SK-N-SH treated with all-trans-retinoic acid at 6 μM for 48 hours (cell line): ENCODE measurements at regions not wholly inside any gene's neighbourhood (a gene's known extent, or its start where the extent isn't known, plus 50 kb on each side); places are given as distances from the start of the nearest gene placed in this dataset.

Experiments used
- ATAC-seq: fragments of 200-7000 bp; cut with Tn5 transposase; 3 replicates; pipeline ENCODE4 v1.9.1; 2020; ENCODE audit warnings: mild to moderate bottlenecking, moderate library complexity
- ARNTL ChIP-seq: fragments of 450-650 bp; formaldehyde crosslinking; IDR thresholded peaks from 2 replicates; pipeline ENCODE4 v1.5.0; 2020; ENCODE audit warnings: low read depth, mild to moderate bottlenecking, moderate library complexity, borderline replicate concordance
- BACH2 ChIP-seq: fragments of 250-450 bp; sonication (Bioruptor Pico); IDR thresholded peaks from 2 replicates; pipeline ENCODE4 v1.9.0; 2021; ENCODE audit warnings: mild to moderate bottlenecking, borderline replicate concordance
- CREB5 ChIP-seq: fragments of 250-450 bp; sonication (Bioruptor Pico); IDR thresholded peaks from 2 replicates; pipeline ENCODE4 v1.5.1; 2020; ENCODE audit warnings: low read depth, mild to moderate bottlenecking, moderate library complexity
- CSDC2 ChIP-seq: fragments of 250-450 bp; sonication (Bioruptor Pico); IDR thresholded peaks from 2 replicates; pipeline ENCODE4 v1.5.0; 2020; ENCODE audit warnings: mild to moderate bottlenecking, moderate library complexity
- CSRNP3 ChIP-seq: fragments of 250-450 bp; sonication (Bioruptor Pico); IDR thresholded peaks from 2 replicates; pipeline ENCODE4 v1.5.1; 2021; ENCODE audit warnings: mild to moderate bottlenecking, moderate library complexity
- ESRRG ChIP-seq: fragments of 250-450 bp; sonication (Bioruptor Pico); IDR thresholded peaks from 2 replicates; pipeline ENCODE4 v1.6.1; 2021; ENCODE audit warnings: mild to moderate bottlenecking
- GLIS3 ChIP-seq: fragments of 250-450 bp; sonication (Bioruptor Pico); IDR thresholded peaks from 2 replicates; pipeline ENCODE4 v1.5.0; 2020; ENCODE audit warnings: mild to moderate bottlenecking, moderate library complexity
- ISL1 ChIP-seq: fragments of 250-450 bp; sonication (Bioruptor Pico); IDR thresholded peaks from 2 replicates; pipeline ENCODE4 v2.1.2; 2022; ENCODE audit warnings: mild to moderate bottlenecking, moderate library complexity
- OSR1 ChIP-seq: fragments of 250-450 bp; sonication (Bioruptor Pico); IDR thresholded peaks from 2 replicates; pipeline ENCODE4 v1.8.0; 2022; ENCODE audit warnings: moderate library complexity, mild to moderate bottlenecking, inconsistent platforms
- PATZ1 ChIP-seq: fragments of 250-450 bp; sonication (Bioruptor Pico); IDR thresholded peaks from 2 replicates; pipeline ENCODE4 v1.8.0; 2020; ENCODE audit warnings: mild to moderate bottlenecking, moderate library complexity, borderline replicate concordance
- POU6F1 ChIP-seq: fragments of 250-450 bp; sonication (Bioruptor Pico); IDR thresholded peaks from 2 replicates; pipeline ENCODE4 v1.8.0; 2021; ENCODE audit warnings: low read depth, mild to moderate bottlenecking, moderate library complexity, borderline replicate concordance
- PPARA ChIP-seq: fragments of 250-450 bp; sonication (Bioruptor Pico); IDR thresholded peaks from 2 replicates; pipeline ENCODE4 v1.5.0; 2020; ENCODE audit warnings: mild to moderate bottlenecking, borderline replicate concordance
- RARB ChIP-seq: fragments of 250-450 bp; sonication (Bioruptor Pico); IDR thresholded peaks from 2 replicates; pipeline ENCODE4 v1.8.0; 2021; ENCODE audit warnings: mild to moderate bottlenecking, moderate library complexity
- SNAI2 ChIP-seq: fragments of 250-450 bp; sonication (Bioruptor Pico); IDR thresholded peaks from 2 replicates; pipeline ENCODE4 v1.5.0; 2020; ENCODE audit warnings: mild to moderate bottlenecking, moderate library complexity
- TCF4 ChIP-seq: fragments of 250-450 bp; sonication (Bioruptor Pico); IDR thresholded peaks from 2 replicates; pipeline ENCODE4 v1.8.0; 2021; ENCODE audit warnings: mild to moderate bottlenecking, moderate library complexity, borderline replicate concordance
- TOX ChIP-seq: fragments of 250-450 bp; sonication (Bioruptor Pico); IDR thresholded peaks from 2 replicates; pipeline ENCODE4 v1.8.0; 2021; ENCODE audit warnings: mild to moderate bottlenecking, moderate library complexity, borderline replicate concordance
- ZC3H10 ChIP-seq: fragments of 250-450 bp; sonication (Bioruptor Pico); IDR thresholded peaks from 2 replicates; pipeline ENCODE4 v1.5.1; 2021; ENCODE audit warnings: mild to moderate bottlenecking, moderate library complexity
- ZFP3 ChIP-seq: fragments of 250-450 bp; sonication (Bioruptor Pico); IDR thresholded peaks from 2 replicates; pipeline ENCODE4 v1.5.0; 2020; ENCODE audit warnings: mild to moderate bottlenecking, moderate library complexity
- ZFP30 ChIP-seq: fragments of 450-650 bp; formaldehyde crosslinking; IDR thresholded peaks from 2 replicates; pipeline ENCODE4 v1.5.0; 2022; ENCODE audit warnings: mild to moderate bottlenecking, moderate library complexity
- ZNF565 ChIP-seq: fragments of 450-650 bp; formaldehyde crosslinking; conservative IDR thresholded peaks from 2 replicates; pipeline ENCODE4 v1.5.0; 2020; ENCODE audit warnings: low read depth, mild to moderate bottlenecking, moderate library complexity
- ZNF70 ChIP-seq: fragments of 450-650 bp; formaldehyde crosslinking; IDR thresholded peaks from 2 replicates; pipeline ENCODE4 v1.5.0; 2020; ENCODE audit warnings: mild to moderate bottlenecking, moderate library complexity
- ZNF8 ChIP-seq: fragments of 450-650 bp; formaldehyde crosslinking; IDR thresholded peaks from 2 replicates; pipeline ENCODE4 v1.5.0; 2020; ENCODE audit warnings: mild to moderate bottlenecking, moderate library complexity

GRCh38 chr20:57030611-57031600 lies 235.5 kb downstream of the BMP7 start:
- ATAC-seq: peak; percentile 27; the same call in 2 of the 3 replicates
- no peak for TF ChIP-seq POU6F1 (CRISPR knock-in tag)
- TF ChIP-seq ARNTL: no peak
- TF ChIP-seq ZFP3: no peak
- TF ChIP-seq SNAI2 (CRISPR knock-in tag): no peak
- no peak for TF ChIP-seq CSDC2 (CRISPR knock-in tag)
- TF ChIP-seq ZNF8: no peak
- no peak for TF ChIP-seq RARB
- no peak for TF ChIP-seq ZC3H10 (CRISPR knock-in tag)
- no peak for TF ChIP-seq TCF4 (CRISPR knock-in tag)
- TF ChIP-seq ZNF565 (CRISPR knock-in tag): no peak
- TF ChIP-seq ZNF70 (CRISPR knock-in tag): no peak
- TF ChIP-seq PATZ1: no peak
- no peak for TF ChIP-seq CREB5 (CRISPR knock-in tag)
- no peak for TF ChIP-seq TOX (CRISPR knock-in tag)
- TF ChIP-seq OSR1 (CRISPR knock-in tag): no peak
- no peak for TF ChIP-seq PPARA
- TF ChIP-seq CSRNP3 (CRISPR knock-in tag): no peak
- no peak for TF ChIP-seq GLIS3 (CRISPR knock-in tag)
- TF ChIP-seq ESRRG (CRISPR knock-in tag): no peak
- TF ChIP-seq BACH2 (CRISPR knock-in tag): no peak

- TF ChIP-seq ZNF70 (CRISPR knock-in tag) (no peak), PPARA (no peak), OSR1 (CRISPR knock-in tag) (no peak), ZFP3 (no peak), ISL1 (no peak), POU6F1 (CRISPR knock-in tag) (no peak), BACH2 (CRISPR knock-in tag) (no peak), SNAI2 (CRISPR knock-in tag) (no peak), ZFP30 (CRISPR knock-in tag) (no peak), CREB5 (CRISPR knock-in tag) (no peak), TCF4 (CRISPR knock-in tag) (no peak), ARNTL (no peak), ZC3H10 (CRISPR knock-in tag) (no peak), PATZ1 (no peak), GLIS3 (CRISPR knock-in tag) (no peak)
- no peak for ATAC-seq
These were observed 234.5 kb downstream of the BMP7 start for GRCh38 chr20:57031867-57032355.
